ENCODE measurements at regions not wholly inside any gene's neighbourhood (a gene's known extent, or its start where the extent isn't known, plus 50 kb on each side); places are given as distances from the start of the nearest gene placed in this dataset.

DNA sequence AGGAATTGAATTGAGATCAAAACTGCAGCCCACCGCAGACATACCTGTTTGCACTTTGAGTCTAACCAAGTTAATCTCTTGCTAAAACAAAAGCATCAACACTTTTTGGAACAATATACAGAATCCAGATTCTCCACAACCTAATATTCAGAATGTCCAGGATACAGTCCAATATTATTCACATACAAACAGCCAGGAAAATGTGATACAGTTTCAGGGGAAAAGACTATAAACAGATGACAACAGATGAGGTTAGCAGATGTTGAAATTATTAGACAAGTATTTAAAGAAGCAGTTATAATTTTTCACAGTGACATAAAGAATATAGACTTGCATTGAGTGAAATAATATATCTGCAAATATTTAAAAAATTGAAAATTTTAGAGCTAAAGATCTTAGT is 678.1 kb upstream of the CXADR start:
- no peak for DNase-seq (ENCODE audit: low spot score)

DNA sequence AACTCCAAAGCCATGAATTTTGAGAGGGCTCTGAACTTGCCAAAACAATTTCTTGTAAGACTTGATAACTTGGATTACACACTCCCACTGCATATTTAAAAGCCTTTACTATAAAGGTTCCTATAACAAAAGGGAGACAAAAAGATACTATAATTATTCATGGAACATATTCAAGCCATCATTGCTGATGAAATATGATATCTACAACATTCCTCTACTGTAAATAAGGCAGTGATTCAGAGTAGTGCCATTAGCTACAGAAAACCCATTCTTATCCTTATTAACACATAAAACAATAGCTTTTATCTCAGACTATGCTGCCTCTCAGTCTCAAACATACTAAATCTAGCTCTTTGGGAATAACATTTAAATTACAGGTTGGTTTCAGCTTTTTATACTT is 675.5 kb upstream of the CXADR start:
- DNase-seq (ENCODE audit: low spot score) = no peak

DNA sequence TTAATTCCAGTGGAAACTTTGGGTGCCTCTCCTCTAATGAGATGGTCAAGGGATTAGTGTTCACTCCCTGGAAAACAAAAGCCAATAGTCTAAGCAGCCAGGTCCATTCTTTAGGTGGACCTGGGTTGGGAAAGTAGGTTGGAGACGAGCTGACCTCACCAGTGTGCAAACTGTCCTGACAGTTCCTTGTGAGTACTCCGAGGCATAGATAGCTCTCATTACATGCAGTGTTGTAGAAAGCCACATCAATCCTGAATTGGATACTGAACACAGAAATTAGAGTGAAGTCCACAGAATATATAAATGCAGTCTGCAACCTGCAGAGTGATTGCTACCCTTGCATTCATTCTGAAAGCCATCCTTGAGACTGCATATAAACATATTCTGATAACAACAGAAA is 675.1 kb upstream of the CXADR start:
- no peak for DNase-seq (ENCODE audit: low spot score)

DNA sequence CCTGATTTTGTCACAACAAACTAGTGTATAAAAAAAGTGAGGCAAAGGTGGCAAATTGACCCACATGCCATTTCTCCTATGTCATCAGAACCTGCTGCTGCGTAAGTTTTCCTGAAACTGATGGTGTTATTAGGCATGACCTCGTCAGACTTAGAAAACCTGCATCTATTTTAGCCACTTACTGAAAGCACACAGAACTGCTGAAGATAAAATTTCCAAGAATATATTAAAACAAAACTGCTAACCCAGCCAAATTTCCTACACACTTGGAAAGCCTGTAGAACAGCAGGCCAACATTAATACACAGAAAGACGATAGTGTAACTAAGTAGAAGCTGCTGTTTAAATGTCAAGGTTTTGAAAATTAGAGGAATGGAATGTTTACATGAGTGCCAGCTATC is 674.5 kb upstream of the CXADR start:
- DNase-seq (ENCODE audit: low spot score) = no peak

DNA sequence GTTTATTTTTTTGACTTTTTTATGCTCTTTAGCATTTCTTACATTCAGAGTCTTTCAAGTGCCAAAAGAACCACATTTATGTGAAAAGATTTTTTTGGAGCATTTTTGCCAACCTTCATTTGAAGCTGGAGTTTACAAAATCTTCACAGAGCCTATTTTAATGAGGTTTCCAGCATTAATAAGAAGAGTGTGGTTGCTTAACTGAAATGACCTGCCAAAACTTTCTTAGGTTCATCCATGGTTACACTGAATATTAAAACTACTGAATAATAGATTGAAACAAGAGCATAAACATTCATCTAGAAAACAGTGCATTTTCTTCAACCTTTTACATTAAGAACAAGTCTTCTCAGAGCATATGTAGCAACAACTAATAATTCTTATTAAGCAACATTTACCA is 672.3 kb upstream of the CXADR start:
- DNase-seq (ENCODE audit: low spot score) = no peak

DNA sequence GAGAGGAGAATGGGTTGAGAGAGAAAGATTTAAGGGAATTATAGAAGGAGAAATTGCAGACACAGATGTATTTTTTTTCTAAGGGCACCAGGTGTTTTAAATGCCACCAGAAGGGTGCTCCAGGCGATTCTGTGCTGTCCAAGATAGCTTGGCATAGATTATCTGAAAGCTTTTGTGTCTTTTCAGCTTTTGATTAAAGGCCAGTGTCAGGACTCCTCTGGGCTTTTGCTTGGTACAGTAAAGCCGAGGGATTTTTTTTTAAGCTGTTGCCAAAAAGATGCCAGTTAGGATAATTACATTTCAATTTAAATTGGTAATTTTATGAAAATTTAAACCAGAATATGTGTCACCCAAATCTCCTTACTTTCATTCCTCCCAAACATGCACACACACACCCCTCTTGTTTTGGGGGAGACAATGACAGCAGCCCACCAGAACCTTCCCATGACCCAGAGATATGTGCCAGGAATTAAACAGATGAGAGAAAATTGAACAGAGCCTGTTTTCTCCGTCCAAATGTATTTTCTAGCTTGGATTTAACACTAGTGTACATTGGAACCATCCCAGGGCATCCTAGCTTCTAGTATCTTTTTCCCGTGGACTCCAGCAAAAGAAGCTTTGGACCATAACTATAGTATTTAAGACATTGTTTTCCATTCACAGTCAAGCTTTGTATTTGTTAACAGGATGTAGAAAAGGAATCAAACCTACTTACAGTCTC is 670.7 kb upstream of the CXADR start:
- DNase-seq (ENCODE audit: low spot score) = no peak

DNA sequence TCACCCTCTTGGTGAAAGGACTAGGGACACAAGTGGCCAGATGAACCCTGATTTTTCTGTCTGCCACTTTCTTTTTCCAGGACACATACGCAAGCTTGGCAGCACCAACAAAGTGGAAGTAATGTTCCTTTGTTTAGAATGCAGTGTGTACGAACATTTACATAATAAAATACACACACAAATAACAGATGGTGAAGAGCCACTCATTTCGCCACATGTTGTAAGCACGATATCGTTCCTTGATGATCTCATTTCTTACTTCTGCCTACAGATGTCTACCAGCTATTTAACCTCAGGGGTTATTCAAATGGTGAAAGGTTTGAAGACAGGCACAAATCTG is 670.2 kb upstream of the CXADR start:
- DNase-seq (ENCODE audit: low spot score) = no peak

DNA sequence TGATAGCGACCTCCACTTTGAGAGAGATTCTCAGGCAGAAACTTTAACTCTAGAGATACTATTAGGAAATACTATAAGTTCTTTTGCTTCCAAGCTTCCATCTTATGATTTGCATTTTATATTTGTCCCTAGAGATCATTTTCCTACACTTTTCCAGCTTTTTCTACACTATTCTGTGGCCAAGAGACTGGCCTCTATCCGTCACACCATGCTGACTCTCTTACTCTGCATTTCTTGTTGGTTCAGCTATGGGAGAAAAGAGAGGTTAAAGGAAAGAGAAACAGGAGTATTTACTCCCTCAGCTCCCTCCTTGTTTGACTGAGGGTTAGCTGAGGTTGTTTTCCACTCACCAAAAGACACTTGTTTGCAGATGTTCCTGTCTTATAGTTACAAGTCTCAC is 665.6 kb upstream of the CXADR start:
- no peak for DNase-seq (ENCODE audit: low spot score)

DNA sequence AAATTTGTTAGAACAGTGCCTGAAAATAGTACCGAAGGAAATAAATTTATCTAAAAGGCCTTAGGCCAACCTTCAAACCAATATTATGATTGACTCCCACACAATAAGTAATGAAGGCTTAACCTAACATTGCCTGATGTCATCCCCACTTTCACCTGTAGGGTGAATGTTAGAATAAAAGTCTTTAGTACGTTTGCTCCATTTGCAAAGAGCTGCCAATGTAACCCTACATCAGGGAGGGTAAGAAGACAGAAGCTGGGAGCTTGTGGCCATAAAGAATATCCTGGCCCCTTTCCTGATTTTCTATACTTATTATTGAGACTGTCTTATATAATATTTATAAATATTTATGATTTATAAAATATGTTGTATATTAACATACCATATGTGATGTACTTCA is 661.8 kb upstream of the CXADR start:
- no peak for DNase-seq (ENCODE audit: low spot score)

DNA sequence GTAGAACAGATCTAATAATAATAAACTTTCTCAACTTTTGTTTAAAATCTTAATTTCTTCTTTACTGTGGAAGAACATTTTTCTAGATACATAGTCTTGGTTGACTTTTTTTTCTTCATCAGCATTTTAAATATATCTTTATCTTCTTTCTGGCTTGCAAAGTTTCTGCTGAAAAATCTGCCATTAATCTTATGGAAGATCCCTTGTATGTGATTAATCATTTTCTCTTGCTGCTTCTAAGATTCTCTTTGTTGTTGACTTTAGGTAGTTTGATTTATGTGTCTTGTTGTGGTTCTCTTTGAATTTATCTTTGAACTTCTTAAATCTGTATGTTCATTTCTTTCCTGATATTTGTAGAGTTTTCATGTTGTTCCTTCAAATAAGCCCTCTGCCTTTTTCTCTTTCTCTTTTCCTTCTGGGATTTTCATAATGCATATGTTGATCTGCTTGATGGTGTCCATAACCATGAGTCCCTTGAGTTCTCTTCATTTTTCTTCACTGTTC is 657.6 kb upstream of the CXADR start:
- no peak for DNase-seq (ENCODE audit: low spot score)

DNA sequence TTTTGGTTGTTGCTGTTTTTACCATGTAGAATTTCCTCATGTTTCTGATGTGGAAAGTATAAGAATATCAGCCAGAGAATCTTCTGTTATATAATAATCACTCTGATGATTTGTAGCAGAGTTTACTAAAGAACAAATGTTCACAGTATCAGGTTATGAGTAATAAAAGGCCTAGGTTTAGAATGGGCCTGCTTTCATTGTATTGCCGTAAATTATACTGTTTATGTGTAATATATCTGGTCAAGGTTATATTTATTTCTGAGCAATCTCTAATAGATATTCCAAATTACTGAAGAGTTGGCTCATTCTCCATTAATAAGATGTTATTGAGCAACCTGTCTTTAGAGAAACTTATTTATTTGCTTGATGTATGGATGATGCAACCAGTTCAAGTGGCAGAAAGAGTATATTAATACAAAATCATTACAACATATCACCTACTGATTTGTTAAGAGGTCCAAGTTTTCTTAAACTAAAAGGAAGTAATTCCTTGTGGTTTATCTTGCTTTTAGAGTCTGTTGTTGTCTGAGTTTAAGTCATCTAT is 649.4 kb upstream of the CXADR start:
- no peak for DNase-seq (ENCODE audit: low spot score)

DNA sequence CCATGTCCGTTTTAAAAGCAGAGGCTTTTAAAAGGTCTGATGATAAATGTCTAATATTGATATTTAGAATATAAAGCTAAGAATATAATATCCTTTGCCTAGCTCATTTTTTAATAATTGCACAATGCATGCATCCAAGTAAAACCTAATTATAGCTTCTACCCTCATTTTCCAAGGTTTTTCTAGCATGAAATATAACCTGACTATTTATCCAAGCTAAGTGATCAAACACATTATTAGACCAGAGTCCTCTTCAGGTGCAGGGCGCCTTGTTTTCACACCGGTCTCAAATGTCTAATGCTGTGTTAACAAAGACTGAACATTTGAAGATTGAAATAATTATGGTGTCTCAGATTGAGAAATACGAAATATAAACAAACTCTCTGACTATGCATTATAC is 648.9 kb upstream of the CXADR start:
- DNase-seq (ENCODE audit: low spot score) = no peak

DNA sequence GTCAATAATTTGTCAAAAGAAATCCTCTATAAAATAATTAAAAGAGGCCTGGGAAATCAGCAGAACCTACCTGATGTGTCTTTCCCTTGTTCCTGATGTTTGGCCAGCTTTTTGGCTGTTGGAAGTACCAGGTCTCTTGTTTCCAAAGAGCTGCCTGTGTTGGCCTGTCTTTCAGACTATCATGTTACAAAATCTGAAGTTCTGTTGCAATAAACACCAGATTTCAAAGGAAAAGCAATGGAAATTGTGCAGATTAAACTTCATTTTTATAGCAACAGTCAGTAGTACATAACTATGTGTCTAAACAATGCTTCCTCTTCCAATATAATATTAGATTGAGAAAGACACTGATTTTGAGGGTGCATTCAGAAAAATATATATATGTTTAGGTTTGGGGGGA is 647.2 kb upstream of the CXADR start:
- no peak for DNase-seq (ENCODE audit: low spot score)

DNA sequence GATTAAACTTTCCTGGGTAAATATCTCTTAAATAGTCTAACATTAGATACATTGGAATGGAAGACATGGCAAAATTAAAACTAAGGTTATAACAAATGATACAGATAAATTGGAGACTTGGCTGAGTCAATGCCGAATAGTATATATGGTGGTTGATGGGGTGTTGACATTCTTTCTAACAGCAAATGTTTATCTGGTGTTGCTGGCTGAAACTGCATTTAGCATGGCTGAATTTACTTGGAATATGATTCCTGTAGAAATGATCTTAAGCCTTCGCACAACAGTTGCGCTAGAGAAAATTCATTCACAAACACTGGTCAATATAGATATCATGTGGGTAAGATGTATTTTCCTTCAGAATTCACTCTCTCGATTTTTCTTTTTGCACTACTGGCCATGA is 646.0 kb upstream of the CXADR start:
- DNase-seq (ENCODE audit: low spot score) = no peak

DNA sequence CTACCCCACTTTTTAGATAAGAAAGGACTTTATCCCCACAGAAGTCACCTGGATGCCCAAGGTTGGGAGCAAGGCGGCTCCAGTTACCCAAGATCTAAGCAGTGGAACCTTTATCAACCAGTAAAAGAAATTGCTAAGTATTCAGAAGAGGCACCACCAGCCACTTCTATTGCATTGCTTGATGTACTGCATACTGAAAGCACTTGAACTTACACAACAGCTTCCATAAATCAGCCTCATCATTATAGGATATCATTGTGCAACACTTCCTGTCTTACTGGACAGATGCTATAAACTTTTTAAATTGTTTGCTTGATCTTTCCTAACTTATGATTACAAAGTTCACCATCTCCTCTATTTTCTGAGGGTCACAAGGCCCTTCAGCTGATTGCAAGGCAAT is 642.7 kb upstream of the CXADR start:
- no peak for DNase-seq (ENCODE audit: low spot score)

DNA sequence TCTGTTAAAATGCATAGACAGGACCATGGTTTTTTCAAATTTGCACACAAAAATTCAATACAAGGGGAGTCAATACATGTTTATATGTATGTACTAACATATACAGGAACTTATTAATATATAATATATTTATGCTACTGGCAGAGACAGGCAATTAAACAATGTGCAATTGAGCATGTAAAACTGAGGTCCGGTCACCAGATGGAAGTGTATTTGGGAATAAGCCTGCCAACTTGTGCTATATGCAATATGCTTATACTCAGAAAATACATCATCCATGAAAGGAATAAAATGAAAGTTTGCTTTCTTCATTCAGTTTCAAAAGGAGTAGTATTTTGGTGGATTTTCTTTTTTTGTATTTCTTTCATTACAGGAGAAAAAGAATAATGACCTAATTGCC is 640.2 kb upstream of the CXADR start:
- no peak for DNase-seq (ENCODE audit: low spot score)

DNA sequence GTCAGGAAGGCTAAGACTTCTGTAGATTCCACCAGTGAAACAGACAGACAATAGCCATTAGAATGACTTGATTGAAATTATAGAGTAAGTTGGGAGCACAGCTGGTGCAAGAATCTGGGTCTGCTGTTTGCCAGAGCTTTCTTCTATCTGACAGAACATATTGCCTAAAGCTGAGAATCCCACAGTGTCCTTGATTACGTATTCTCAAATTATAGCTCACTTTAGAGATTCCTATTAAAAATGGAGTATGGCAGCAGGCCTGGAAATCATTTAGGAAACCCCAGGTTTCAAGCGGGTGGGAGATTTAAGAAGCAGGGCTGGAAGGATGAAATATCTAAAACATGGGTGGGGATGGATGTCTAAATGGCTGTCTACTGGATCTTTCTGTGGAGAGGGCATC is 639.7 kb upstream of the CXADR start:
- DNase-seq (ENCODE audit: low spot score) = no peak

DNA sequence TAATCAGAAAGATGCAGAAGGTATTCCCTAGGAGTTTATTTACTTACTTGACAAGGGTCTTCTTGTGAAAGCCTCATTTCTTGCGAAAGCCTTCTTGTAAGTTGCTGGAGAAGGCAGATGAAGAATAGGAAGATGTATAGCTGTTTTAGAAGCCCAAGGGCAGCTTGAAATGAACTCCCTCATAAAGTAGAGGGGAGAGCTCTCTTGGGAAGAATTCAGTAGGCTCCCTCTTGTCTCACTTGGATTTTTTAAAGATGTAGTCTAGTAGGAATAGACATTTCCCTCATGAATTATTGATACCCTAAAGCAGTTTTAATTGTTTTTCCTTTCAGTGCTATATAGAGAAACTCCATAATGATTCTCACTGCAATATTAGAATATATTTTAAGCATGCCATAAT is 639.2 kb upstream of the CXADR start:
- no peak for DNase-seq (ENCODE audit: low spot score)

DNA sequence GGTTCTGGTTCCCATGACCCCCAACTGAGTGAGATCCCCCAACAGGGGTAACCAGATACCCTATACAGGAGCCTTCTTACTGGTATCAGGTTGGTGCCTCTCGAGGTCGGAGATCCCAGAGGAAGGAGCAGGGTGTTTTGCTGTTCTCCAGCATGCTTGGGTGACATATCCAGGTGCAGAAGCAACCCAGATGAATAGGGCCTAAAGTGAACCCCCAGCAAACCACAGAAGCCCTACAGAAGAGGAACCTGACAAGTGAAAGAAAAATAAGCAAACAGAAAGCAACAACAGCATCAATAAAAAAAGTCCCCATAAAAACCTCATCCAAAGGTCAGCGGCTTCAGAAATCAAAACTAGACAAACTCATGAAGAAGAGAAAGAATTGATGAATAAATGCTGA is 633.4 kb upstream of the CXADR start:
- no peak for DNase-seq (ENCODE audit: low spot score)

DNA sequence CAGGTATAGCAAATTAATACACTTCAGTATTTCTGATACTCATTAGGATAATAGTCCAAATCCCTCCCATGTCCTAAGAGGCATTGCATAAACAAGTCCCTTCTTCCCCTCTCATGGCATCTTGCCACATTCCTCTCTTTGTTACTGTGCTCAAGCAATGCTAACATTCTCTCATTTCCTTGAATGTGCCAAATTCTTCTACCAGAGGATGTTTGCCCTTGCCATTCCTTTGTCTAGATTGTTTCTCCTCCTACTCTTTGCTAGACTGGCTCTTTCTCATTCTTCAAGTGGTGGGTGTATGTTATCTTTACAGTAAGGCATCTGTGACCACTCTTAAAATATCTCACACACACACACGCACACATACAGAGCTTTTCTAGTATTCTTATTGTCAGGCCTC is 621.0 kb upstream of the CXADR start:
- DNase-seq (ENCODE audit: low spot score) = no peak

DNA sequence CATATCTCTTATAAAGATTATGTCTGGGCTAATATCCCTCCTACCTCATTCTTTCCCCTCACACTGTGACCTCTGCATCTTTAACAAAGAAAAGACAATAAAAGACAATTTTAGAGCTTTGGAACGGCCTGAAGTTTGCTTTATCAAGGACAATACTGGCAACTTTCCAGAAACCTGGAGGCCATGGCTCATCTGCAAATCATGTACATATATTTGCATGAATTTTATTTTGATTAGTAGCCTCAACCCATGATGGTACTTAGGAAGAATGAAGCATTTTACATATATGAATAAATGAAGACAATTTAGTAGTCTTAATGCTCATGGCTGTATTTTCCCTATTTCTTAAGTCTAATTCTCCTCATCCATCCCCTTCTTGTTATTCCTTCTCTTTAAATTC is 612.2 kb upstream of the CXADR start:
- no peak for DNase-seq (ENCODE audit: low spot score)

DNA sequence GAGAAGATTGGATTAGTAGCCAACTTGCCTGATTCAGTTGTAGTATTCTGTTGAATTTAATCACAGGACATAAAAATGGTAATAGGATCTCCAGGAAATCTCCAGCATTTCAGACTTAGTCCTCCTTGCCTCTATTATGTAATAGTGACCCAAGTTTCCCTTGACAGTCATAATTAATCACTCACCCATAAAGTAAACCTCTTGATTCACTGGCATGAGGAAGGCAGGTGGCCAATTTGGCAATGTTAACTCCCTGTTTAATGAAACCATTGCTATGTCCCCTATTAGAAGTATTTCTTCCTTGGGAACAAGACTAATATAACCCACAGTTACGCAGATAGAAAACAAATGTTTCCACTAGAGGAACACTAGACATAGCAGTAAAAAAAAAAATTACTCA is 604.8 kb upstream of the CXADR start:
- no peak for DNase-seq (ENCODE audit: low spot score)

DNA sequence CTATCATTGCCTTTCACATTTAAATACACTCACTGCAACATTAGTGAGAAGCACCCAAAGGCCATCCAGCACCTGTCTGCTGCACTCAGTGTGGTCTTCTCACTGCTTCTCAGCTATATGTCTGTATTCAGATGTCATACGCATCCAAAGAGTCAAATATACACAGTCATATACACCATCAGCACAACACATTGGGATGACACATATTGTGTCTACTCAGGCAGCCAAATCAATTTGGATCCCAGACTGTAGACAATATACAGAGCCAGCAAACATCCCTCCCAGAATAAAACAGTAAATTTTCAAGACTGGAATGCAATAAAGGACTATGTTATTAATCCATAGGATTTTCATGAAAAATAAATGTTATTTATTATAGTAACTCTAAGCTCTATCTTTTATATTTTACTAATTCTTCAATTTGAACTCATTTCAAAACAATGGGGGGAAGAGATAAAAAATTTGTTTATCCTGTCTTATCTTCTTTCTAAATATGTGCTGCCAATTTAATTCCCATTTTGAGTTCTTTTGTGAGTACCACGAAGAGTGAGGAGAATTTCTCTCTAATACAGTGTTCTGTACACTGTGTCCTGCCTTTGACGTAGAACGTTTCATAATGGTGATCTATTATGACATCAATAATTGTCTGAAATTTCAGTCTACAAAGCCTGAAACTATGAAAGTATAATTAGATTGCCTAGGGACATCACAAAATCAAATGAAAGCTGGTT is 602.2 kb upstream of the CXADR start:
- no peak for DNase-seq (ENCODE audit: low spot score)

DNA sequence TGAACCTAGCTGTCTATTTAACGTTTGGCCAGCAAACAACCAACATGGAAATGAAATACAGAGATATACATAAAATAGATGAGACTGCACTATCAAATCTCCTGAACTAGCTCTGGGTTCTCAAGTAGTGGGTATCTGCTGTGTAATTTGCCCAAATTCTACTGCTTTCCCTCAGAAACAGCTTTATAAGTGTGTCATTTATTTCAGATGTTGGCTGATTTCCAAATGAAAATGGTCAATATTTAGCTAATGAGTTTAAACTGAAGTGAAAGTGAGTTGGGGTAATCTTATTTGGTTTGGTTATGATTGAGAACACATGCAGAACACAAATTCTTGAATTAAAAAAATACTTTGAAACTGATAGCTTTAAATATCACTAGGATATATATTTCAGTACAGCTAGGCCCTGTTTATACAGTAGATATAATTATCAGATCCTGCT is 601.7 kb upstream of the CXADR start:
- DNase-seq (ENCODE audit: low spot score) = no peak

Data from D341Med (cell line).